ENCODE measurements at regions not wholly inside any gene's neighbourhood (a gene's known extent, or its start where the extent isn't known, plus 50 kb on each side); places are given as distances from the start of the nearest gene placed in this dataset.

DNA sequence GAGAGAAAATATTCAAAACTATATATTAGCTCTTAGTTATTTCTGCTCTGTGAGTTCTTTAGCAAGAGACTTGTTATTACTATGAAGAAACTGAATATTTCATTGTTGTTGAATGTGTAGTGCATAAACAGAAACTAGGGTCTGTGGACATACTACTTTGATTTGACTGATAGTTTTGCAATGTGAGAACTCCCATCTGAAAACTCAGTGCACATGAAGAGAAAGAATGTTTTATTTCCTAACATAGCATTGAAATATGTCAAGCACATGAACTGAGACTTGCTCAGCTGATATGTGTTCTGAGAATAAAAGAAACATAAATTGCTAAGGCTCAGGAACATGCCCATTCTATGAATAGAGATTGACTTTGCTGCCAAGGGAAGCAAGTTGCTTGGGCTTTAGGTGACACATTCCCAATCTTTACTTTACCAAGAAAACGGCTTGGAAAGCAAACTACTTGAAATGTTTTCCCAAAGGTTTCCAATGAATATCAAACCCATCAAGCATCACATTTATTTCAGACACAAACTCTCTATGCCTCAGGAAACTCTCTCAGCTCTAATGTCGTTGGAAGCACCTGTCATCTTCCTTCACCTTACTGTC, 290.4 kb downstream of the SLC16A7 start:
- TF ChIP-seq, protein P1, sequence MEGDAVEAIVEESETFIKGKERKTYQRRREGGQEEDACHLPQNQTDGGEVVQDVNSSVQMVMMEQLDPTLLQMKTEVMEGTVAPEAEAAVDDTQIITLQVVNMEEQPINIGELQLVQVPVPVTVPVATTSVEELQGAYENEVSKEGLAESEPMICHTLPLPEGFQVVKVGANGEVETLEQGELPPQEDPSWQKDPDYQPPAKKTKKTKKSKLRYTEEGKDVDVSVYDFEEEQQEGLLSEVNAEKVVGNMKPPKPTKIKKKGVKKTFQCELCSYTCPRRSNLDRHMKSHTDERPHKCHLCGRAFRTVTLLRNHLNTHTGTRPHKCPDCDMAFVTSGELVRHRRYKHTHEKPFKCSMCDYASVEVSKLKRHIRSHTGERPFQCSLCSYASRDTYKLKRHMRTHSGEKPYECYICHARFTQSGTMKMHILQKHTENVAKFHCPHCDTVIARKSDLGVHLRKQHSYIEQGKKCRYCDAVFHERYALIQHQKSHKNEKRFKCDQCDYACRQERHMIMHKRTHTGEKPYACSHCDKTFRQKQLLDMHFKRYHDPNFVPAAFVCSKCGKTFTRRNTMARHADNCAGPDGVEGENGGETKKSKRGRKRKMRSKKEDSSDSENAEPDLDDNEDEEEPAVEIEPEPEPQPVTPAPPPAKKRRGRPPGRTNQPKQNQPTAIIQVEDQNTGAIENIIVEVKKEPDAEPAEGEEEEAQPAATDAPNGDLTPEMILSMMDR (IDR thresholded peaks at IDR 0.05; ENCODE audit: control insufficient read depth, extremely low read depth, insufficient read depth) = no peak
- no peak for DNase-seq (ENCODE audit: low read depth)
- H3K4me3 ChIP-seq (ENCODE audit: low read depth, low read length) = no peak overlapping the region

DNA sequence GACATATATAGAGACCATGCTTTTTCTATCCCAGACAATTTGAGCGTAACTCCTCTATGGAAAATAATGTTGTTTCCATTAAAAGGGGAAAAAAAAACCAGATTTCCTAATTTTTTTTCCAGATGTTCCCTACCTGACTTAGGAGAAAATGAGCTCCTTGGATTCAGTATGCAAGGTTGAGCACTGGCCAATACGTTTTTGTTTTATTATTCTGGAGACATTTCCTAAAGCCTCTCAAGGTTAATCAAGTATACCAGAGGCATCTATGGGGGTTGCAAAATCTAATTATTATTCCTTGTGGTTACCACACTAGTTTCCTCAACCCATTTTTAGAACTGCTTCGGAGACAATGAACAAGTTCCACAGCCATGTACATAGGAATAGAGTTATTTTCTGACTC, 291.3 kb downstream of the SLC16A7 start:
- TF ChIP-seq, protein P1 (IDR thresholded peaks at IDR 0.05; ENCODE audit: control insufficient read depth, extremely low read depth, insufficient read depth) = no peak
- H3K4me3 ChIP-seq (ENCODE audit: low read depth, low read length) = no peak overlapping the region
- DNase-seq (ENCODE audit: low read depth) = no peak

DNA sequence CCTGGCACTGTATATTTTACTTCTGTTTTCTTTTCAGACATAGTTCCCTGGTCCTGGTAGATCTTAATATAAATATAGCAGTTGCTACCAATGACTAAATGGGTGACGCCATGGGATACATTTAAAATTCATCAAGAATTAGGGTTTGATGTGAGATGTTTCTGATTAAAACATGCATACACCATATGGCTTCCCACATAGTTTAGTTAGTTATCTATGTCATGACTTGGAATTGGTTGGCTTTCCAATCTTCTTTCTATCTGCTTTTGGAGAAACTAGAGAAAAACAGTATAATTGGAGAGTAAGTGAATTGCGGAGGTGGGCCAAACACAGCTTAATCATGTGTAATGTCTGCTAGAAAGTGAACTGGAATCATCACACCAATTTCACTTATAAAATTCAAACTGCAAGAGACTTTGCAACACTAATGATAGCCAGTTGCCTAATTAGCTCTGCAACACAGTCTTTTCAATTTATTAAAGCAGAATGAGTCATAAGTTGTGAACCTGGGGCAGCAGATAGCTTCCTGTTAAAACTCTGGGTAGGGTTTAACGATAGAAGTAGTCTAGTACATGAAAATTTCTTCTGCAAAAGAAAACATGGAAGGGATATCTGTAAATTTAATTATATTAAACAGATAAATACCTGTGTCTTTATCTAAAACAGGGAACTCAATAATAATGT, 295.2 kb downstream of the SLC16A7 start:
- DNase-seq (ENCODE audit: low read depth) = no peak
- H3K4me3 ChIP-seq (ENCODE audit: low read depth, low read length) = no peak overlapping the region
- TF ChIP-seq, protein P1 (IDR thresholded peaks at IDR 0.05; ENCODE audit: control insufficient read depth, extremely low read depth, insufficient read depth) = no peak

DNA sequence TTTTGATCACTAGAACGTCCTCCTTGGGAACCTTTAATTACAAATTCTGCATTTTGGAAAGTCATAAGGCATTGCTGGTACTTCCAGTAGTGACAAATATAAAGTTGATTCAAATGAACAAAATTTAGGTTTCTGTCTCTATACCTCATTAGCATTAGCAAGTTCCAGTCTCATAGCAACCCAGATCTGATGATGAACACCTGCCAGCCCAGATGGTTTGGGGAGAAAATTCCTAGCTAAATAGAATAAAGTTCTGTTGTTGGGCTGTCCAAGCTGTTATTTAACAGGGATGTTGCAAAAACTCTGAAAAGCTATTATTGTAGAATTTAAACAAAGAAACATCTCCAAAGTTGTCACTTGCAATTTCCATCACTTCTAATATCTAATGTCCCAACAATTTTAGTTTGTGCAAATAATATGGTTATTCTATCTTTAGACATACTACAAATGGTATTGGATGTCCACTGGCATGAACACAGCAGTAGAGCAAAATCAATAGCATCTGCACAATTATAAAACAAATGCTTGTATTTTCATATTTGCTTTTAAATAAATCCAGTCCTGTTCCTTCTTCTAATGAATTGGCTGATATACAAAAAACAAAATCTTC, 299.4 kb downstream of the SLC16A7 start:
- H3K4me3 ChIP-seq (ENCODE audit: low read depth, low read length) = no peak overlapping the region
- TF ChIP-seq, protein P1 (IDR thresholded peaks at IDR 0.05; ENCODE audit: control insufficient read depth, extremely low read depth, insufficient read depth) = no peak
- DNase-seq (ENCODE audit: low read depth) = no peak

DNA sequence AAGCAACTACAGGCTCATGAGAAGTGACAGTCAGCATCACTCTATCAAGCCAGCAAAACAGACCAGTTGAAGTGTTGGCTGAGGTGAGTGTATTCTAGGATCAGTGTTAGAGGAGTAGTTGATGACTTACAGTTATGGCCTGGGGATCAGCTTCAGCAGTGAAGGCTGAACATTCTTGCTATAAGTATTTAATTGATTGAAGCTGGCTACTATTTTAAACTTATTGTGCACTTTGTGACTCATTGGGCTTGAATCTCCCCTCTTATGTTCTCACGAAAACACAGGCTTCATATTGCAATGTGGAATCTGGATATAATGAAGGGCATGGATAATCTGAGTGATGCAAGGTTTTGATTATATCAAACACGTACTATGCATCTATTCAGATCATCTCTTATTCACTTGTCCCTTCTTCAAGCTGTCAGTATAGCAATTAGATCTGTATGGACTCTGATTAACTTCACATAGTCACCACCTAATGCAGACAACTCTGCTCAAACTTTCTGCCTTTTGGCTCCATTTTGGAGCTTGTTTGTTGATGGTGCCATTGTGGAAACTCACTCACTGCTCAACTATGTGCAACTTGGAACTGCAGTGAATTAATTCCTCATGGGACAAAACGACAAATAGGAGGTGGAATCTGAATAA, 309.2 kb downstream of the SLC16A7 start:
- no peak overlapping the region for H3K4me3 ChIP-seq (ENCODE audit: low read depth, low read length)
- DNase-seq (ENCODE audit: low read depth) = no peak
- TF ChIP-seq, protein P1 (IDR thresholded peaks at IDR 0.05; ENCODE audit: control insufficient read depth, extremely low read depth, insufficient read depth) = no peak

DNA sequence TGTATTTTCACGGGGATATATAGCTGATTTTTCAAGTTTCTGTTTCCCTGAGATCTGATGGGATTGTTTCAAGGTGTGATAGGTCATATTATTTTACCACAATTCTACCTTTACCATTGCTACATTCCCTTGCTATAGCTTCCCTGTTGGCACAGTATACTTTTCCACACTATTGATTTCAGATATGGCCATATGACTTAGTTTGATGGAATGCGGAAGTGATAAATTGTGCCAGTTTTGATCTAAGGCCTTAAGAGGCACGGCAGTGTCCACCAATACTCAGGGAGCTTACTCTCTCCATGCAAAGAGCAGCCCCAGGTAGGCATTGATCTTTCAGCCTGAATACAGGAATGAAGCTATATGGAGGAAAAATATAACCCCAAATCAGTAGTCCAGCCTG, 315.7 kb downstream of the SLC16A7 start:
- DNase-seq (ENCODE audit: low read depth) = no peak
- H3K4me3 ChIP-seq (ENCODE audit: low read depth, low read length) = no peak overlapping the region
- TF ChIP-seq, protein P1 (IDR thresholded peaks at IDR 0.05; ENCODE audit: control insufficient read depth, extremely low read depth, insufficient read depth) = no peak
